Embryonic facial prominence (tissue), 1 donor: ENCODE measurements at regions not wholly inside any gene's neighbourhood (a gene's known extent, or its start where the extent isn't known, plus 50 kb on each side); places are given as distances from the start of the nearest gene placed in this dataset.
"Not testable (repeated sequence)": the region's sequence is repeated elsewhere in the genome, so short reads cannot be mapped to it uniquely, and the experiment has no call there.

Source experiments
- DNase-seq: peaks from one replicate; pipeline ENCODE4 v3.0.0-alpha.2; 2016; ENCODE audit errors: extremely low spot score

- no peak for DNase-seq
Measured at GRCh38 chr4:59484944-59485343, 1715.2 kb upstream of the ADGRL3 start.

- no peak for DNase-seq
Measured at GRCh38 chr4:59500103-59500502, 1700.0 kb upstream of the ADGRL3 start.

GRCh38 chr4:59503731-59504130, 1696.4 kb upstream of the ADGRL3 start:
- DNase-seq = no peak

GRCh38 chr4:59511809-59512208, 1688.3 kb upstream of the ADGRL3 start:
- not testable (repeated sequence) for DNase-seq

GRCh38 chr4:59517007-59517406, 1683.1 kb upstream of the ADGRL3 start:
- no peak for DNase-seq

GRCh38 chr4:59518005-59518823, 1681.9 kb upstream of the ADGRL3 start:
- DNase-seq = no peak

- no peak for DNase-seq
Measured at GRCh38 chr4:59525885-59526284, 1674.2 kb upstream of the ADGRL3 start.

- DNase-seq = no peak
Measured at GRCh38 chr4:59535541-59535940, 1664.6 kb upstream of the ADGRL3 start.

GRCh38 chr4:59536428-59536827, 1663.7 kb upstream of the ADGRL3 start:
- no peak for DNase-seq

GRCh38 chr4:59537246-59537886, 1662.8 kb upstream of the ADGRL3 start:
- DNase-seq = no peak

GRCh38 chr4:59539401-59539800, 1660.7 kb upstream of the ADGRL3 start:
- no peak for DNase-seq

GRCh38 chr4:59540311-59540710, 1659.8 kb upstream of the ADGRL3 start:
- no peak for DNase-seq

GRCh38 chr4:59553063-59553720, 1646.9 kb upstream of the ADGRL3 start:
- DNase-seq = no peak

- no peak for DNase-seq
Measured at GRCh38 chr4:59553721-59554091, 1646.4 kb upstream of the ADGRL3 start.

- not testable (repeated sequence) for DNase-seq
Measured at GRCh38 chr4:59556191-59556590, 1643.9 kb upstream of the ADGRL3 start.

GRCh38 chr4:59560141-59560648, 1639.9 kb upstream of the ADGRL3 start:
- not testable (repeated sequence) for DNase-seq

GRCh38 chr4:59565836-59566235, 1634.3 kb upstream of the ADGRL3 start:
- DNase-seq = no peak

GRCh38 chr4:59570860-59571476, 1629.2 kb upstream of the ADGRL3 start:
- no peak for DNase-seq

- no peak for DNase-seq
Measured at GRCh38 chr4:59571805-59572430, 1628.2 kb upstream of the ADGRL3 start.

GRCh38 chr4:59583845-59584568, 1616.1 kb upstream of the ADGRL3 start:
- no peak for DNase-seq
